ENCODE measurements at regions not wholly inside any gene's neighbourhood (a gene's known extent, or its start where the extent isn't known, plus 50 kb on each side); places are given as distances from the start of the nearest gene placed in this dataset.
"Not testable (repeated sequence)": the region's sequence is repeated elsewhere in the genome, so short reads cannot be mapped to it uniquely, and the experiment has no call there.

- no peak for TF ChIP-seq SUZ12 (IDR thresholded peaks at IDR 0.05; ENCODE audit: extremely low read depth, insufficient read depth, insufficient read length)
- TF ChIP-seq YY1 (IDR thresholded peaks at IDR 0.05; ENCODE audit: insufficient read depth, insufficient read length) = no peak
- no peak for TF ChIP-seq ZNF274 (IDR thresholded peaks at IDR 0.05; ENCODE audit: low read depth, low read length)
- no peak overlapping the region for H3K4me3 ChIP-seq (ENCODE audit: insufficient read length, low read depth)
- DNase-seq (ENCODE audit: low read depth, low spot score) = no peak
Observed at GRCh38 chr17:34750004-34750403, 170.6 kb downstream of the TMEM132E start.

GRCh38 chr17:34741967-34742366 is 162.6 kb downstream of the TMEM132E start:
- Histone ChIP-seq H3K4me1 (ENCODE audit: insufficient read depth, insufficient read length) (no peaks in the 10 kb centered on the region), H3K27me3 (ENCODE audit: insufficient read depth, insufficient read length) (no peaks in the 10 kb centered on the region), H3K9me3 (ENCODE audit: insufficient read depth, low read length) (no peaks in the 10 kb centered on the region), H3K4me3 (ENCODE audit: insufficient read length, low read depth) (no peak overlapping the region), H3K9ac (ENCODE audit: insufficient read length, low read depth) (no peak overlapping the region), H3K36me3 (ENCODE audit: insufficient read depth, insufficient read length, low read length) (no peaks in the 10 kb centered on the region)
- DNase-seq (ENCODE audit: low read depth, low spot score) = no peak
- TF ChIP-seq SUZ12 (IDR thresholded peaks at IDR 0.05; ENCODE audit: extremely low read depth, insufficient read depth, insufficient read length) (no peak), YY1 (IDR thresholded peaks at IDR 0.05; ENCODE audit: insufficient read depth, insufficient read length) (no peak), ZNF274 (IDR thresholded peaks at IDR 0.05; ENCODE audit: low read depth, low read length) (no peak)

More at GRCh38 chr17:34750004-34750403, 170.6 kb downstream of the TMEM132E start:
- Histone ChIP-seq H3K4me1 (ENCODE audit: insufficient read depth, insufficient read length) (no peaks in the 10 kb centered on the region), H3K9me3 (ENCODE audit: insufficient read depth, low read length) (no peaks in the 10 kb centered on the region), H3K36me3 (ENCODE audit: insufficient read depth, insufficient read length, low read length) (no peaks in the 10 kb centered on the region), H3K9ac (ENCODE audit: insufficient read length, low read depth) (no peak overlapping the region), H3K27me3 (ENCODE audit: insufficient read depth, insufficient read length) (peaks cover 8% of the 10 kb centered on the region)

GRCh38 chr17:34740565-34741520 is 161.5 kb downstream of the TMEM132E start:
- no peak for DNase-seq (ENCODE audit: low read depth, low spot score)
- Histone ChIP-seq H3K4me1 (ENCODE audit: insufficient read depth, insufficient read length) (no peaks in the 10 kb centered on the region), H3K9me3 (ENCODE audit: insufficient read depth, low read length) (no peaks in the 10 kb centered on the region), H3K36me3 (ENCODE audit: insufficient read depth, insufficient read length, low read length) (no peaks in the 10 kb centered on the region), H3K9ac (ENCODE audit: insufficient read length, low read depth) (no peak overlapping the region), H3K27me3 (ENCODE audit: insufficient read depth, insufficient read length) (no peaks in the 10 kb centered on the region), H3K4me3 (ENCODE audit: insufficient read length, low read depth) (no peak overlapping the region)
- TF ChIP-seq YY1 (IDR thresholded peaks at IDR 0.05; ENCODE audit: insufficient read depth, insufficient read length) = no peak
- no peak for TF ChIP-seq SUZ12 (IDR thresholded peaks at IDR 0.05; ENCODE audit: extremely low read depth, insufficient read depth, insufficient read length)
- no peak for TF ChIP-seq ZNF274 (IDR thresholded peaks at IDR 0.05; ENCODE audit: low read depth, low read length)

- DNase-seq (ENCODE audit: low read depth, low spot score) = no peak
- Histone ChIP-seq H3K4me3 (ENCODE audit: insufficient read length, low read depth) (no peak overlapping the region), H3K36me3 (ENCODE audit: insufficient read depth, insufficient read length, low read length) (no peaks in the 10 kb centered on the region), H3K4me1 (ENCODE audit: insufficient read depth, insufficient read length) (no peaks in the 10 kb centered on the region), H3K9me3 (ENCODE audit: insufficient read depth, low read length) (no peaks in the 10 kb centered on the region), H3K27me3 (ENCODE audit: insufficient read depth, insufficient read length) (no peaks in the 10 kb centered on the region), H3K9ac (ENCODE audit: insufficient read length, low read depth) (no peak overlapping the region)
- TF ChIP-seq SUZ12 (IDR thresholded peaks at IDR 0.05; ENCODE audit: extremely low read depth, insufficient read depth, insufficient read length) (no peak), ZNF274 (IDR thresholded peaks at IDR 0.05; ENCODE audit: low read depth, low read length) (no peak), YY1 (IDR thresholded peaks at IDR 0.05; ENCODE audit: insufficient read depth, insufficient read length) (no peak)
Observed at GRCh38 chr17:34739386-34739785, 160.0 kb downstream of the TMEM132E start.

- not testable (repeated sequence) for H3K36me3 ChIP-seq (ENCODE audit: insufficient read depth, insufficient read length, low read length); DNase-seq (ENCODE audit: low read depth, low spot score)
Observed at GRCh38 chr17:34737673-34738072, 158.3 kb downstream of the TMEM132E start.

GRCh38 chr17:34736611-34737010 is 157.2 kb downstream of the TMEM132E start:
- no peaks in the 10 kb centered on the region for H3K36me3 ChIP-seq (ENCODE audit: insufficient read depth, insufficient read length, low read length)
- no peak overlapping the region for H3K4me3 ChIP-seq (ENCODE audit: insufficient read length, low read depth)
- no peak overlapping the region for H3K9ac ChIP-seq (ENCODE audit: insufficient read length, low read depth)
- no peak for TF ChIP-seq SUZ12 (IDR thresholded peaks at IDR 0.05; ENCODE audit: extremely low read depth, insufficient read depth, insufficient read length)
- no peak for TF ChIP-seq YY1 (IDR thresholded peaks at IDR 0.05; ENCODE audit: insufficient read depth, insufficient read length)
- no peak for TF ChIP-seq ZNF274 (IDR thresholded peaks at IDR 0.05; ENCODE audit: low read depth, low read length)
- DNase-seq (ENCODE audit: low read depth, low spot score) = no peak
- no peaks in the 10 kb centered on the region for H3K27me3 ChIP-seq (ENCODE audit: insufficient read depth, insufficient read length)
- peaks cover 4% of the 10 kb centered on the region; the same call in 1 of the 2 replicates for H3K9me3 ChIP-seq (ENCODE audit: insufficient read depth, low read length)
- no peaks in the 10 kb centered on the region for H3K4me1 ChIP-seq (ENCODE audit: insufficient read depth, insufficient read length)

More at GRCh38 chr17:34737673-34738072, 158.3 kb downstream of the TMEM132E start:
- not testable (repeated sequence) for H3K27me3 ChIP-seq (ENCODE audit: insufficient read depth, insufficient read length); H3K9me3 ChIP-seq (ENCODE audit: insufficient read depth, low read length); H3K4me3 ChIP-seq (ENCODE audit: insufficient read length, low read depth); H3K4me1 ChIP-seq (ENCODE audit: insufficient read depth, insufficient read length); H3K9ac ChIP-seq (ENCODE audit: insufficient read length, low read depth)

GRCh38 chr17:34733333-34733732 is 154.0 kb downstream of the TMEM132E start:
- TF ChIP-seq SUZ12 (IDR thresholded peaks at IDR 0.05; ENCODE audit: extremely low read depth, insufficient read depth, insufficient read length) (no peak), ZNF274 (IDR thresholded peaks at IDR 0.05; ENCODE audit: low read depth, low read length) (no peak), YY1 (IDR thresholded peaks at IDR 0.05; ENCODE audit: insufficient read depth, insufficient read length) (no peak)
- Histone ChIP-seq H3K9me3 (ENCODE audit: insufficient read depth, low read length) (peaks cover 10% of the 10 kb centered on the region; the same call in 1 of the 2 replicates), H3K36me3 (ENCODE audit: insufficient read depth, insufficient read length, low read length) (no peaks in the 10 kb centered on the region), H3K4me1 (ENCODE audit: insufficient read depth, insufficient read length) (no peaks in the 10 kb centered on the region), H3K27me3 (ENCODE audit: insufficient read depth, insufficient read length) (no peaks in the 10 kb centered on the region), H3K4me3 (ENCODE audit: insufficient read length, low read depth) (no peak overlapping the region), H3K9ac (ENCODE audit: insufficient read length, low read depth) (no peak overlapping the region)
- DNase-seq (ENCODE audit: low read depth, low spot score) = no peak
